GM18499 (cell line): ENCODE measurements at regions not wholly inside any gene's neighbourhood (a gene's known extent, or its start where the extent isn't known, plus 50 kb on each side); places are given as distances from the start of the nearest gene placed in this dataset.
"Not testable (repeated sequence)": the region's sequence is repeated elsewhere in the genome, so short reads cannot be mapped to it uniquely, and the experiment has no call there.

Experiments used
- ATAC-seq: cut with Tn5 transposase; IDR thresholded peaks from one replicate; pipeline ENCODE4 v1.9.1; 2021; ENCODE audit warnings: moderate number of reproducible peaks; ENCODE audit not compliant: insufficient read depth, unreplicated experiment

DNA sequence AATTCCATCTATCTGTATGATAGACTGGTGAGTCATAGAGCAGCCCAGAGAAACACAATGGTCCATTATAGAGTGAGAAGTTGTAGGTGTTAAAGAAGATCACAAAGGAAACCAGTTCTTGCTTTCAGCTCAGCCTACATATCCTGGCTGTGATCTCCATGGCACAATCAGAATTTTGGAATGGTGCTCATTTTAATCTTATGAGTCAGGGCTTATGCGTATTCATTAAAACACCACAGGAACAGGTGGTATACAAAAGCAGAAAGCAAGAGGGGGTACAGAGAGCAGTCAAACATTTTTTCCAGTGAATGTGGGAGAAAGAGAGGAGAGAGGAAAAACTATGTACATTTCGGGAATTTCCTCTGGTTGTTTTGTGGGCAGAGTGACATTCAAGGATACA, 126.9 kb downstream of the MFAP3L start:
- no peak for ATAC-seq

DNA sequence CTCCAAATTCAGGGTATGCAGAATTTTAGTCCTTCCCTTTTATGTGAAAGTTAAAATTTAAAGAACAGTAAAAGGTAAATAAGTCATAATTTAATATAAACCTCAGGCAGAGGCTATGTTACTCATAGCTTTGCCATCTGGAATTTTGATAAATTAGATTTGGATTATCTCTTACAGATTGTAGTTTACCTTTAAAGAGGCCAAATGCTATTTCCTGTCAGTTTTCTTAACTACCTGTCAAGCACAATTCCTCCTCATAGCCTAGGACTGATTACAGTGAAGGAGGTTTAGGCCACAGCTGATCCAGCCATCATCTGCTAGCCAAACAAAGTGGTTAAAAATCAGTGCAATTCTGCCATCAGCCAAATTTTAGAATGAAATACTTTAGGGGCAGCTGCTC, 128.1 kb downstream of the MFAP3L start:
- no peak for ATAC-seq

DNA sequence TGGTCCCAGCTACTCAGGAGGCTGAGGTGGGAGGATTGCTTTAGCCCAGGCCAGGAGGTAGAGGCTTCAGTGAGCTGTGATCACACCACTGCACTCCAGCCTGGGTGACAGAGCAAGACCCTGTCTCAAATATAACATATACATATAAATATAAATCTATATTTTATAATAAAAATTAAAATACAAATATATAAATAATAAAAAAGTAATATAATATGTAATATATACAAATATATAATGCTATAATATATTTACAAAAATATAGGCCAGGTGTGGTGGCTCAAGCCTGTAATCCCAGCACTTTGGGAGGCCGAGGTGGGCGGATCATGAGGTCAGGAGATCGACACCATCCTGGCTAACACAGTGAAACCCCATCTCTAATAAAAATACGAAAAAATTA, 131.4 kb downstream of the MFAP3L start:
- ATAC-seq = not testable (repeated sequence)

- no peak for ATAC-seq
Measured at GRCh38 chr4:169885893-169886292, 128.1 kb upstream of the HPF1 start.

DNA sequence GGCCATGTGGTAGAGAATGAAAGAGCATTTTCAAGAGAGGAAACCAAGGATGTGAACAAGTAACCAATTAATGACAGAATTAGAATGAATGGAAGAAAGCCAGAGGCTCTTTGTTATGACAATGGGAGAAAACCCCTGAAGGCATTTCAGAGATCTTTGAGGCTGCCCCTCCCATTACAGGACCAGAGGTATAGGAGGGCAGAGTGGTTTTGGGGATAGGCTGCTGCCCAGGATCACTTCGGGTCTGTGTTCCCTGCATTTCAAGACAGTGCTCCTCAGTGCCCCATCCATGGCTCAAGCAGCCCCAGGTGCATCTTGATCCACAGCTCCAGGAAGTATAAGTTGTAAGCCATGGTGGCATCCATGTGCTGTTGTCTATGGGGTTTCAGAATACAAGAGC, 124.0 kb upstream of the HPF1 start:
- ATAC-seq = no peak

- ATAC-seq = no peak
Measured at GRCh38 chr4:169870507-169870906, 112.8 kb upstream of the HPF1 start.

DNA sequence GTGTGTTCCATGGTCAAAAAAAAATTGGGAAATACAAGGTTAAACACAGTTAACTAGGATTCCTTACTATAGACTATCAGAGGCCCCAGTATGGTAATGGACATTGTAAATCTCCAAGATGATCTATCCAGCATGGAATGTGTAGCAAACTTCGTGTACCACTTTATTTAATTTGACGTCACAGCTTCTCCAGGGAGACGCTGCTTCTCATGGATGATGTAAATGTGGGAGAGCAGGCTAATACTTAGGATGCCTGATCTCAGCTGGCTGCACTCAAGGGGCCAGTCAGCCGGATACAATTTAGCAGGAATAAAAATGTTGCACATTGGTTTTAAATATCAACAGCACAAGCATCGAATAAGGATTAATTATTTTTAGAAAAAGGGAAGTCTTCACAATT, 111.7 kb upstream of the HPF1 start:
- ATAC-seq = no peak

GRCh38 chr4:169861593-169861992, 103.8 kb upstream of the HPF1 start:
- no peak for ATAC-seq

DNA sequence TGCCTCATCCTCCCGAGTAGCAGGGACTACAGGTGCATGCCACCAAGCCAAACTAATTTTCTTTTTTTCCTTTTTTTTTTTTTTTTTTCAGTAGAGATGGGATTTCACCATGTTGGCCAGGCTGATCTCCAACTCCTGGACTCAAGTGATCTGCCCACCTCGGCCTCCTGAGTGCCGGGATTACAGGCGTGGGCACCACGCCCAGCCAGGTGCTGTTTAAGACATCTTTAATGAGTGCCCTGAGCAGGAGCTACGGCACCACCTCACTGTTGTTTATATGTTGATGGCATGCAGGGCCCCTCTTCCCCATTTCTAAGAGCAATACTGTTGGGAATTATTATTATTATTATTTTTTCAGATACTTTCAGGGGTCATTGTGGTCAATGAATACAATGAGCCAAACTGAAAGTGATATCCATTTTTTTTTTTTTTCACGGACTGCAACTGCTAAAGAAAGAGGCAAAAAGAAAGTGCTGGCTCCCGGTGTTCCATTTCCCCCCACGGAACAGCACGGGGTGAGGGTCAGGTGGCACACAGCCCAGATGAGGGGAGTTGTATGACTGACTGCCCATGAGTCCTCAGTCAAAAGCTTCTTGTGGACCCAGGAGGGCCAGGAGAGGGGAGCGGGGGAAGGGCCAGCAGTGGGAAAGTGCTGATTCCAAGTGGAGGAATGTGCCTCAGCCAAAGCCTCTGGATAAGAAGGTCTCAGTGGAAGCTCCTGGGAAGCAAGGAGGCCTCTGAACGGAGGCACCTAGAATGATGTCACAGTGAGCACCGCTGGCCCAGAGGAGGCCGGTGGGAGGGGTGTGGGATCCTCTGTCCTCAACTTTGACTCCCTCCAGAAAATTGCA, 101.8 kb upstream of the HPF1 start:
- no peak for ATAC-seq

DNA sequence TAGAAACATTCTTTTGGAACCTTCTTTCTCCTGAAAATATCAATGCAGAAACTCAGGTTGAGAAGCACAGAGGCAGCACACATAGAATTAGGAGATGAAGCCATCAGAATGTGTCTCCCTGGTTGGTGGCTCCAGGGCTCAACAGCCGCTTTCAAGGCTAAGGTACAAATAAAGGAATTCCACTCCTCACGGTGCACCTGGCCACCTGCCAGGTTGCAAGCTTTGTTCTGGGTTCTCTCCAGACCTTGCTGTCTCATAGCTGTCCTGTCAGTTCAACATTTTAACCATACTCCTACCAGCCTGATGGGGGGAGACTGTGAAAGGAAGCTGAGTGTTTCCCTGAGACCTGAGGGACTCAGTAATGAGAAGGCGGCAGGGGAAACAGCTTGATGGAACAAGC, 96.3 kb upstream of the HPF1 start:
- ATAC-seq = no peak

GRCh38 chr4:169852481-169852880, 94.7 kb upstream of the HPF1 start:
- ATAC-seq = no peak

- no peak for ATAC-seq
Measured at GRCh38 chr4:169851750-169852149, 94.0 kb upstream of the HPF1 start.

DNA sequence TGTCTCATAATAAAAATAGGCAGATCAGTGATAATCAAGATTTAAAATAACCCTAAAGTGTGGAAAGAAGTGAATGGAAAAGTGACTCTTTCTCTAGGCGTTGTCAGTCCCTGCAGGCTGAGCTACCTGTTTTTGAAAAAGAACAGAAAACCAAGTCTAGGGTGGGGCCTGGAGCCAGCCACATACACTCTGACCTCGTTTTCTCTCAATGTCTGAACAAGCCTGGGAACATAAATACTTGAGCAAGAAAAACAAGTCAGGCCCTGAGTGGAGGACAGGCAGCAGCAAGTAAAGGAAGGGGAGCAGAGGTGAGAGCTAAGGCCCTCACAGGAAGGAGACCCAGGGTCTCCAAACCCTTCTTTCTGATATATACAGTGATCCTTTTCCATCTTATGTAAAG, 91.7 kb upstream of the HPF1 start:
- ATAC-seq = no peak

GRCh38 chr4:169848018-169848417, 90.3 kb upstream of the HPF1 start:
- no peak for ATAC-seq

- no peak for ATAC-seq
Measured at GRCh38 chr4:169847171-169847570, 89.4 kb upstream of the HPF1 start.

DNA sequence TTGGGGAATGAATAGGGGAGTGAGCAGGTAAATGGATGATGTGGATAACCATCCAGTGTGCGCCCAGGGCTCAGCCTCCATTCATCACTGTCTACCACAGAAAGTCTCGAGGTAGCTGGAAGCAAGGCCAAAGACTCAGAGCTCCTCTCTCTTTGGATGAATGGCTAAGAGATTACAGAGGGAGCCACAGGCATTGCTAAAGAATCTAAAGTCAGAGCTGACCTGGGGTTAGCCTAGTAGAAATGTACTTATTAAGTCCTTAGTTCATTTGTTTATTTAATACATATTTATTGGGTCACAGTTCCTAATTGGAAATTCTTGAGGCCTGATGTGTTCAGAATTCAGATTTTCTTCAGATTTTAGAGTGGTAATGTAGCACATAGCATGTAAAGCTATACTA, 88.7 kb upstream of the HPF1 start:
- ATAC-seq = no peak

GRCh38 chr4:169841776-169842175, 84.0 kb upstream of the HPF1 start:
- ATAC-seq = no peak

GRCh38 chr4:169840554-169840953, 82.8 kb upstream of the HPF1 start:
- no peak for ATAC-seq

GRCh38 chr4:169828329-169828728, 70.6 kb upstream of the HPF1 start:
- not testable (repeated sequence) for ATAC-seq

DNA sequence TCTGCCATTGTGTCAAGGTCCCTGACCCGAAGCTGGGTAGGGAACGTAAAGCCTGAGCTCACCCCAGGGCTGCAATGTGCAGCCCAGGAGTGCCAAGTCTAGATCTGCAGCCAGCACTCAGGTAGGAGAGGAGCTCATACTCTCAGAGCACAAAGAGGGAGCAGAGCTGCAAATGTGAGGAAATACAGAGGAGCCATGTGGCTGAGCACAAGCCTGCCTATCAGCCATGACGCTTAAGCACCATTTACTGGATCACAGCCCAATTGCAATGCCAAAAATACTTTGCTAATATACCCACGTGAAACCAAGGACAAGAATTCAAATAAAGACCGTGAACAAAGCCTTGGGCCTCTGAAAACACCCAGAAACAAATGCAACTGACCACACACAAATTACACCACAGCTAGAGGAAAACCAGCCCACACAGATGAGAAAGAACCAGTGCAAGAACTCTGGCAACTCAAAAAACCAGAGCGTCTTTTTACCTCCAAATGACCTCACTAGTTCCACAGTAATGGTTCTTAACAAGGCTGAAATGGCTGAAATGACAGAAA, 69.0 kb upstream of the HPF1 start:
- ATAC-seq = no peak

- no peak for ATAC-seq
Measured at GRCh38 chr4:169823685-169824084, 65.9 kb upstream of the HPF1 start.

DNA sequence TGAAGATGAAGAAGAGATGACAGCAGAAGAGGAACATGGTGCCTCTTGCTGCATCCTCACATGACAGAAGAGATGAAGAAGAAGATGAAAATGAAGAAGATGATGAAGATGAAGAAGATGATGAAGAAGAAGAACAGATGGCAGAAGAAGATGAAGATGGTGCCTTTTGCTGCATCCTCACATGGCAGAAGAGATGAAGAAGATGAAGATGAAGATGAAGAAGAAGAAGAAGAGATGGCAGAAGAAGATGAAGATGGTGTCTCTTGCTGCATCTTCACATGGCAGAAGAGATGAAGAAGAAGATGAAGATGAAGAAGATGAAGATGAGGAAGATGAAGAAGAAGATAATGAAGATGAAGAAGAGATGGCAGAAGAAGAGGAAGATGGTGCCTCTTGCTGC, 63.7 kb upstream of the HPF1 start:
- ATAC-seq = no peak
